GM19328 (cell line): ENCODE measurements at regions not wholly inside any gene's neighbourhood (a gene's known extent, or its start where the extent isn't known, plus 50 kb on each side); places are given as distances from the start of the nearest gene placed in this dataset.

Experiments used
- ATAC-seq: cut with Tn5 transposase; IDR thresholded peaks from one replicate; pipeline ENCODE4 v1.9.1; 2021; ENCODE audit warnings: mild to moderate bottlenecking, moderate library complexity; ENCODE audit not compliant: unreplicated experiment

DNA sequence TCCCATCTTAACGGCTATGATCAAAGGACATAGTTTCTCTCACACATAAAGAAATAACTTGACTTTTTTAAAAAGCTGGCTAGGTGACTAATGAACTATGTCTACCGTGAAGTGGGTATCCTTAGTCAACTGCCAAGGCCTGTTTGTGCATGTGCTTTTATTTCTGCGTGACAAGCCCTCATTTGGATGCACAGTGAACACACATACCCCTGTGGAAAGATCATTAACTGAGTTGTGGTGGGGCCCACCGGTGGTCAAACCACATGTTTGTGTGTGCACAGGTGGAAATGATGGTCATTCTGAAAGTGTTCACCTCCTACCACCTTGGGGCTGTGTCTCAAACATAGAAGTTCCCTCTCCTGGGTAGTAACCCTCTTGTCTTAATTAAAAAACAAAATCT lies 256.1 kb upstream of the SALL1 start:
- ATAC-seq, result no peak

DNA sequence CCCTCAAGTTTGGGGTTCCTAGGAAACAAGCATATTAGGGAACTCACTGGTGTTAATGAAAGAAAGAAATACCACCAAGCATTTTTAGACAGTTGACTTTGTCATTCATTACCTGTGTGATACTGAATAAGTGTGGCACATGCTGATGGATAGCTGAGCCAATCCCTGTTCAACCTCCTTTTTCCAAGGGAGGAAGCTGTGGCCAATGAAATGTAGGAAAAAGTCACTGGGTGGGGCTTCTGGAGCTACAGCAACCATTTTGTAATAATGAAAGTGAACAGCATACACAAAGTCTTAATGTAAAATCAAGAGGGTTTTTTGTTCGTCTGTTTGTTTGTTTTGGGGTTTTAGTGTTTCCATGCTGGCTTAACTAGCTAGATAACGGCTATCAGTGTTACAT lies 254.3 kb upstream of the SALL1 start:
- ATAC-seq, result no peak

DNA sequence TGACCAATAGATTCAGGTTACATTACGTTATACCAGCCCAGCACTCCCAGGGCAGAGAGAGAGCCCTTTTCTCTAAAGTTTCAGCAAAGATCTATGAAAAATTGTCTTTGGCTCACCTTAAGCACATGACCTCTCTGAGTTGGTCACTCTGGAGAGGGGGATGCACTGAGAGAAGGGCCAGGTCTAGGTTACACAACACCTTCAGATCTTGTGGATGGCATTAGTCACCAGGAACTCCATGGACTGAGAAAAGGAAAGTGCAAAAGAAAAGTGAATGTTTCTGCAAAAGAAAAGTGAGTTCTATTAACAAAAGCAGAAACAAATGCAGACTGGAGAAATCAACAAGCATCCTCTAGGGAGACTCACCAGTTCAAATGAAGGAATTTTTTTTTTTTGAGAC lies 253.3 kb upstream of the SALL1 start:
- ATAC-seq, result no peak

DNA sequence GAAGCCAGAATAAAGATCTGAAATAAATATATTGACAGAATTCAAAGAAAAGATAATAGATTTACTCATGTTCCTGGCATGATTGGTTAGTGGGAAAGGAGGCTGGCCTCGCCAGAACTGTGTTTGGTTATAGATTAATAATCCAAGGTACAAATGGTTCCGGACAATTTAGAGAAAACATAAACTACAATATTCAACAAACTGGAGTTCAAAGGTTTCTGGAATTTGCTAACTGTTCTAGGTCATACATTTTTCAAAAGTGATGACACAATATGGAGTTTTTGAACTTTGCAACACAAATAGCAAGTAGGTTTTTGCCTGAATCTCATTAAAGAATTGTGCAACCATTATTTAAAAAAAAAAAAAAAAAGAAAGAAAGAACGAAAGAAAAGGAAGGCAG lies 251.7 kb upstream of the SALL1 start:
- no peak for ATAC-seq

DNA sequence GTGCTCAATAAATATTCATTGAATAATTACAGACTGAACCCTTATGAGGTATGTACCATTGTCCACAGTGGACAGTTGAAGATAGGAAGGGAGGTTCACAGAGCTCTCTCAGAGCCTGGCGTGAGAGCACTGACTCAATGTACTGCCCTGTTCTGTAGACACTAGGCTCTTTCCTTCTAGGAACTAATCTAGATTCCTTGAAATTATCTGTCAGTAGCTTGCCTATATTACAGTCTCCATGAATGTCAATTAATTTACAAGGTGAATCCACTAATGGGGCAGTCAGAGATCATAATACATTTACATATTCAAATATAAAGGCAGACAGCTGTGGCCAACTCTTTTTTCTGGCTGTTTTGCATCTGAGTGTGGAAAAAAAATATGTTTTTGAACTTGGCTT lies 251.2 kb upstream of the SALL1 start:
- ATAC-seq, result no peak

DNA sequence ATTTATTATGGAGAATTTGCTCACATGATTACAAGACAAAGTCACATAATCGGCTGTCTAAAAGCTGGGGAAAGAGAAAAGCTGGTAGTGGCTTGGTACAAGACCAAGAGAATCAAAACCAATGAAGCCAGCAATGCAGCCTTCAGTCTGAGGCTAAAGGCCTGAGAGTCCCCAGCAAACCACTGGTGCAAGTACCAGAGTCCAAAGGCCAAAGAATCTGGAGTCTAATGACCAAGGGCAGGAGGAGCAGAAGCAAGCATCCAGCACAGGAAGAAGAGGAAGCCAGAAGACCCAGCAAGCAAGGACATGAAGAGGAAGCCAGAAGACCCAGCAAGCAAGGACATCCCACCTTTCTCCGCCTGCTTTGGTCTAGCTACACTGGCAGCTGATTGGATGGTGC lies 250.6 kb upstream of the SALL1 start:
- no peak for ATAC-seq

DNA sequence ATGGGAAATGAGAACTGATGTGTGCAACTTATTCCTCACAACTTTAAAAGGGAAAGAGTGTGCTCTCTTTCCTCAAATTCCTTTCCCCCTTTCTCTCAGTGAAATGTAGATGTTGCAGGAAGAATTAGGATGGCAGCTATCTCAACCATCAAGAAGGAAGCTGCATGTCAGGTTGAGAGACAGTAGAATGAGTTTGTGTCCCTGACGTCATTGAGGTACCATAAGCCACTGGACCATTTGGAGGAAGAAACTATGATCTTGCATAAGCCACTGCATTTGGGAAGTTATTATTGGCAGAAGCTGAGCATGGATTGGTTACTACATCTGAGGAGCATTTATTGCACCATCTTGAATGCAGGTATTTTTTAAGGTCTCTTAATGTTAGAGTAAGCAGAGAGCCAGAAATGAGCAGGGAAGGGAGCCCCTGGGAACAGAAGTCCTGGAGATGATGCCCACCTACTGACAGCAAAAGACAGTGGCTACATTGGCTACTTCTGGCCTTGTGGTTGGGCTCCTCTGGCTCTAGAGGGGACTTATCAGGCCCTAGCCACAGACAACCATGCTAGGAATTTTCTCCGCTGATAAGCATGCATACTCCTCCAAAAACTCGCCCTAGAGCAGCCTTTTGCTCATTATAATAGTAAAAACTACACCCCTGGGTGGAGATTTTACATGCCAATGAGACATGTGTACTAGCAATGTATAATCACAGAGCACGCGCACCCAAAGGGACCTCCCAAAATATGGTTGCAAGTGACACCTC lies 249.0 kb upstream of the SALL1 start:
- no peak for ATAC-seq

DNA sequence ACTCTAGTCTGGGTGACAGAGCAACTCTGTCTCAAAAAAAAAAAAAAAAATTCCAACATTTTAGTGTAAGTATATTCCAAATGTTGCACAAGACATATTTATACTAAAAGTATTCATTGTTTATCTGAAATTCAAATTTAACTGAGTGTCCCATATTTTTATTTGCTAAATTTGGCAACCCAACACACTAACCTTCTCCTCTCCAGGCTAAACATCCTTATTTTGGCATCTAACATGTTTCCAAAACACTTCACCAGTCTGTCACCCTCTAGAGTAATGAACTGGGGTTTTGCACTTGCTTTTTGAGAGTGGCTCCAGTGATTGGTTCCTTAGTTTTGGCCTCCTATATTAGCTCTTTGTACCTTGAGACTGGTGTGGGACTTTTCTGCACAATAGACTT lies 243.4 kb upstream of the SALL1 start:
- ATAC-seq, result no peak

DNA sequence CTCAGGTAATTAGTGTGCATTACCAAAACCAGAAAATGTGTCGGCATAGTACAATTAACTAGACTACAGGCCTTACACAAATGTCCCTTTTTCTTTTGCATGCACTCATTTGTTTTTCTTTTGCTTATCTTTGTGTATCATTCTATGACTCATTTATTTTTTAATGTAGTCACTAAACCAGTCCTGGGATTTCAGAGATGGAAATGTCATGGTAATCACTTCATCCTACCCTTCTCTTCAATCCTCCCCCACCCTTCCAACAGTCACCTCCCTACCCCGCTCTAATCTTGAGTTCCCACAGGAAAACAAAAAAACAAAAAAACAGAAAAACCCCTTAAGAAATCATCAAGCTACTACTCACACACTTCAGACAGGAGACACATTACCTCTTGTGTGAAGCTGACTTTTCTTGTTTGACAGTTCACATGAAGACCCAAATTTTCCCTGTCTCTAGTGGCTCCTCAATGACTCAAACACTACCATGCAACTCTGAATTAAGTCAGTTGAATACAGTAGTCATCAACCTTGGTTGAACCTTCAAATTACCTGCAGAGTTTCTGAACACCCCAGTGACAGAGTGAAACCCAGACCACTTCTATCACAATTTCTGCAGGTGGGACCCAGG lies 242.4 kb upstream of the SALL1 start:
- ATAC-seq, result no peak

DNA sequence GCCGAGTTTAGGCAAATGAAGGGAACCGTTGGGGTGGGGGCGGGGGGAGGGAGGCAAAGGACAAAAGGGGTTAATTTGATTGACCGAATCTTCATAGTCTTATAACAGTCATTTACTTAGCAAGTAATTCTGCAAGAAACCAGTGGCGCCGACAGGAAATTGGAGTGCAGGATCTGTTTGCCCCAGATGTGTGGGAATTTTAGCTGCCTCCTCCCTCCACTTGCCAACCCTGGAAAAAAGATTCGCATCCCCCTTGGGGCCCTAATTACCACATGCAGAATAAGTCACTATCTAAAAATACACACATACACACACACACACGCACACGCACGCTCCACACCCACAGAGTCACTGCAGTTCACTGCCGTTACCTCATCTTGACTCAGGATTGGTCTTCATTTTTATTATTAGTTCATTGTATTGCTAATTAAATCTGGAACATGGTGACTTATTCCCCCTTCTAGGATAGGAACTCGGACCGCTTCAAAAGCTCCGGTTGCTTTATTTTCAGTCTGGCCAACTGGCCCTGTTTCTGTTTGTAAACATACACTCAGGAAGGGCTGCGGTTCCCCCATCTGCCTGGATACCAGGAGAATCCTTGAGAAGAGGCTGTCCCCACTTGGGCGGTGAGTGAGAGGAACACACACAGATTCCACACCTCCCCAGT lies 241.6 kb upstream of the SALL1 start:
- no peak for ATAC-seq

DNA sequence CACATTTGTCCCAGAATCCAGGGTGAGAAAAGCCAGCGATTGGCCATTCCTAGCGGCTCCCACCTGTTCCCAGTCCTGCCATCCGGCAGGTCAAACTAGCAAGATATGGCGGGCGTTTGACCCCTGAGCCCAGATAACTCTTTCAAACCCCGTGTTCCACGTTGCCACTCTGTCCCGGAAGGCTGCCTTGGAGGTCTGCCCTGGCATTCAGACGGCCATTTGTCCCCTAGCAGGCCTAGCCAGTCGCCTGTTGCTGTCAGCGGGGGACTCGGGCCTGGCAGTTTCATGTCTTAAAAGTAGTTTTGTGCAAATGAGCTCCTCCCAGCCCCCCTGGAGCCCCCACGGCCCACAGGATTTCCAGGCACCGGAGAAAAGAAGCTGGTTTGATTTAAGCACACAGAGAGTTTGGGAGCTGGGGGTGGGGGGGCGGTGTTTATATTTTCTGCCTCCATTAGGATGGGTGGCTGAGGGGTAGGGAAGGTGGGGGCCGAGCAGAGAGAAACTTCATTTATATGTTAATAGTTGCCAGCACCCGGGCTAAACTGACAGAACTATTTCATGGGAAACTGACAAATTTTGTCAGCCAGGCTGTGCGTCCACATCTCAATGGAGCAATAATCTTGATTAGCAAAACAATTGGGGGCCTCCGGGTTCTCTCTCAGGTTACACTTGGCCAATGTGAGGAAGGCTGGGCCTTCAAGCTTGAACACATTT lies 240.9 kb upstream of the SALL1 start:
- no peak for ATAC-seq

DNA sequence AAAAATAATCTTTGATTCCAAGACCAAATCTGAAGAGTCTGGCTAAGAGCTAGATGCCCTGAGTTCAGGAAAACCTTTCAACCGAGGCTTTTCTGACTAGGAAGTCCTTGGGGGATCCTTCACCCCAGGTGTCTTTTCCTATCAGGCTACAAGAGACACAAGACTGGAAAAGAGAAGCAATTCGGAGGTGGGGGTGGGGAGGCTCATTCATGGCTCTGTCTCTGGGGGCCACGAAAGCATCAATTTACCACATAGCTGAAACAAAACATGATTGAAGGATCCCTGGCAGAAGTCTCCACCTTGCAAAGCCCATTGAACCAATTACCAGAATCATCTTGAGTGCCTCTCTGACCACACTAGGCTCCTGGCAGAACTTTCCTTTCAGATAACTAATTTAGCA lies 239.8 kb upstream of the SALL1 start:
- ATAC-seq, result no peak

DNA sequence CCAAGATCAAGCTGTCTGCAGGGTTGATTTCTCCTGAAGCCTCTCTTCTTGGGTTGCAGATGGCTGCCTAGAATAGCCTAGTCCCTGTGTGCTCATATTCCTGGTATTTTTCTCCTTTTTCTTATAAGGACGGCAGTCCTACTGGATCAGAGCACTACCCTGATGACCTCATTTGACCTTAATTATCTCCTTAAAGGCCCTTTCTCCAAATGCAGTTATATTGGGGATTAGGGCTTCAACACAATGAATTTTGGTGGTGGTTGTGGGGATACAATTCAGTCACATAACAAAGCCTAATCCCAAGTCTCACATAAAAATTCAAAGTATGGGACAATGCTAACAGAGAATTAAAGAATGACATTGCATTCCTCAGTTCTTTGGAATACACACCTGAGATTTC lies 238.8 kb upstream of the SALL1 start:
- no peak for ATAC-seq

DNA sequence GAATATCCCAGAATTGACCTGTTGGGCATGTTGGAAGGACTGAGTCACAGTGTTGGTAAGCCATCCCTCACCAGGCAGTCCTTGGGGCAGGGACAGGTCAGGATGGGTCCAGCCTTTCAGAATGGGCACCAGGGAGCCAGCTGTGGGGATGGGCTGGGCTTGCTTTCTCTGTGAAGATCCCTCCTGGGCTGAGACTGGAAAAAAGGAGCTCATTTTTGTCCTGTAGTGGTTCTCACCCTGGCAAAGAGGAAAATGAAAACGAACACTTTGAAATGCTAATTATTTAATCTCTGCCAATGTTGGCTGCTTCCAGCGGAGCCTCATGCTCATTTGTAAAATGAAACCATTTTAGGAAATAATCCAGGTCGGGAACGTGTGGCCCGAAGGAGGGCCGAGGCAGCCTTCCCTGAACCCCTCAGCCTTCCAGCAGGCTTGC lies 237.5 kb upstream of the SALL1 start:
- no peak for ATAC-seq

DNA sequence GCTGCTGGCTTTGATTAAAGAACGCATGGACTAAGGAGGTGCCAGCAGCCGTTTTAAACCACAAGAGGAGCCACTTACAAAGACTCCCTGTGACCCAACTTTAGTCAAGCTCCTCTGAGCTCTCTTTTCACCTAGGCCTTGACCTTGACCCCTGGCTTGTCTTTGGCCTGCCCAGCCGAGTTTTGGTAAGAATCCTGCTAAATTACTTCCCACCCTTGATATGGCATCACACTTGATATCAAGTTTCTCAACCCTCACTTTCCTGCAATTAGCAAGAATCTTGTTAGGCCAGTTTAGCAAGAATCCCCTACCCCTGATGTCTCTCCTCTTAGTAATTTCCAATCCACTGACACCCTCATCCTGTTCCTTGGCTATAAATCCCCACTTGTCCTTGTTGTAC lies 232.8 kb upstream of the SALL1 start:
- no peak for ATAC-seq

DNA sequence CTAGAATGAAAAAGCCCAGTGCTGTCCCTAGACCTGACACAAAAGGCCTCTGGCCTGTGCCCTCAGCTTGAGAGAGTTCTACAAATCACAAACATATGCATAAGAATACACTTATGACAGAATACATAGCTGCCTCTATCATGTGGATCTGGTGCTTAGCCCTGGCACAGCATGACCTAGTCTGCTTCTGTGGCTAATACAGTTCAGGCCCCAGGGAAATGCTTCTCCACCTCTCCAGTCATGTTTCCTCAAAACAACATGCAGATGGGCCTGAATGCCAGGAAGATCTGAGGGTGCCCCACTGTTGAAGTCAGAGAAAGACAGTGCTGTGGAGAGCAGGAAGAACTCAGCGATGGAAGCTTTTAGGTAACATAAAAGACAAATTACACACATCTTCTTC lies 231.9 kb upstream of the SALL1 start:
- no peak for ATAC-seq

DNA sequence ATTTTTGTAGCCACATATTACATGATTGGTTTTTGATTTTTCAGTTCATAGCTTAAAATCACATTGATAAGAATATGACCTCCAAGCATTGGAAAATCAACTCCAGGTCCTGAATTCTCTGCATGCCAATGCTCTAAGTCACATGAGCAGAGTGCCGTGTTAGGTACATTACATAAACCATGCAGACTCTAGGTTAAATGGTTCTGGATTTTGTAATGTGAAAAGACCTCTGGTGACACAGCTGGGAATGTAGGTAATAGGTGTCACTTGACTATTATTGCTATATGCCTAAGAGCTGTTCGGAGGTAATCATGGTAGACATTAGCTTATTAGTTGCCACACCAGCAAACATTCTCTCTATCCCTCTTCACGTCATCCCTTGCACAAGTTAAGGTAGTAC lies 231.1 kb upstream of the SALL1 start:
- ATAC-seq, result no peak

DNA sequence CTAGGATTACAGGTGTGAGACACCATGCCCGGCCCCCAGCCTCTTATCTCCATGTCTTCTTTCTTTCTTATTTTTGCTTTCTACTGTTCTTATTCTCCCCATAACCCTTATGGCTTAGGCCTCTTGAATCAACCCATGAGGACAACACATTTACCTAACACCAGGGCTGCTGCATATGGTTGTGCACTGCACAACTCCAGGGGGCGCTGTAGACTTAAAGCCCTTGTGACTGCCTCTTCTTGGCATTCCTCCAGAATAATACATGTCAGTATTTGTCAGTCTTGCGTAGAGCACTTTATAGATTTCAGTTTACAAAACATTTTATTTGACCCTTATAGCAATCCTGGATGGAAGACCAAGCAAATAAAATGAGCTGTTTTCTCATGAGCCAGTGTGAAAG lies 225.0 kb upstream of the SALL1 start:
- ATAC-seq, result no peak

DNA sequence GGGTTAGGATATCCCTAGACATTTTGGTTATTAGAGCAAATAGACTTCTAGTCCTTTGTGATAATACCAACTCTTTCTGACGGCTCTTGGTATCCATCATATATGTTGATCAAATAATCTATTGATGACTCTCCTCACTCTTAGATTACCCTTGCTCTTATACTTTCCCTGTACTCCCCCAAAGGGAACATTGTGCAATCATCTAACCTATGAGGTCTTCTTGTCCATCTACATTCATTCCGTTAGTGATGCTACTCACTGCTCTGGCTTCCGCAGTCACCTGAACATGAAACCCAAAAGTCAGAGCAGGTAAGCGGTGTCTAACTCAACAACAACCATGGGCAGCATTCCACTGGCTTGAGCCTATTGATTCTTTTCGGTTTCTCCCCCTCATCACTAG lies 223.7 kb upstream of the SALL1 start:
- ATAC-seq, result no peak

DNA sequence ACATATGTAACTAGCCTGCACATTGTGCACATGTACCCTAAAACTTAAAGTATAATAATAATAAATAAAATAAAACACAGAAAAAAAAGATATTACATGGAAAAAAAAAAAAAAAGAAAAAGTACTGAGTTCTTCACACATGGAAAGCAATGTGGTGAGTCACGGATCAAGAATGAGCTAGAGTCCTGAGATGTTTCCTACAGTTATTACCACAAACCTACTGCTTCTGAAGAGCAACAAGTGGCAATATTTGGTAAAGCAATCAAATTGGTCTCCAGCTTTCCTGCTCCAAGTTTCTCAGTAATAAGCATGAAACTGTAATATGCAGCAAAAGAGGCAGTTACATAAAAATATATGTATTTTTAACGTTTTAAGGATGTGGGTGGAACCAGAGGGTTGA lies 223.3 kb upstream of the SALL1 start:
- no peak for ATAC-seq

DNA sequence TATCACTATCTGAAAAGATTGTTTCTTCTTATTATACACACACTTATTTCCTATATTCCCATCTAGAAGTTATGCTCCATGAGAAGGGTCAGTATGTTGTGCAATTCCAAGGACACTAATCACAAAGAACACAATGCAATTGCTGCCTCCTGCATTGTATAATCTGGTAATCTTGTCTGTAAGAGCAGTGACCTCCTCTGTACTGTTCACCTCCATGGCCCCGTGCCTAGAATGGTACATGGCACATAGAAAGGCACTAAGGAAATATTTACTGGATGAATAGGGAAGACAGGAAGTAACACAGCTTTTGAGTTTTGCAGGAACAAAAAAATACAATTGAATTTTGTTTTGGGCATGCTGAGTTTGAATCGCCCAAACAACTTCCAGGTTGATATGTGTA lies 214.6 kb upstream of the SALL1 start:
- no peak for ATAC-seq
